ENCODE measurements at regions not wholly inside any gene's neighbourhood (a gene's known extent, or its start where the extent isn't known, plus 50 kb on each side); places are given as distances from the start of the nearest gene placed in this dataset.

- ChIA-PET SMC1A (ENCODE audit: uncharacterized antibody, unreplicated experiment) (no interaction called here), POLR2A (no interaction called here), RAD21 (ENCODE audit: unreplicated experiment) (no interaction called here), CTCF (no interaction called here)
- in situ Hi-C loops (cut with MboI) (loop anchor here (25.0 kb wide), 2 partner anchors 193 to 493 kb away; no protein-coding TSS in a partner anchor), intact Hi-C loops (cut with micrococcal nuclease; ENCODE audit: unreplicated experiment) (no loop called here)
- H3K36me3 ChIP-seq (ENCODE audit: control insufficient read depth in 2 of 2, insufficient read depth in 2 of 2, low read length in 1 of 2), result no peaks in the 10 kb centered on the region
- FAIRE-seq, result no peak
- H4K20me1 ChIP-seq (ENCODE audit: control insufficient read depth, insufficient read depth), result no peaks in the 10 kb centered on the region
- no peak overlapping the region for H3K9ac ChIP-seq (ENCODE audit: control insufficient read depth, insufficient read depth, low read length)
- TF ChIP-seq ATF3 (IDR thresholded peaks at IDR 0.05; ENCODE audit: borderline replicate concordance, extremely low read depth, low read depth, low read length) (no peak), SREBF2 (IDR thresholded peaks at IDR 0.05; ENCODE audit: low read length) (no peak), NFXL1 (IDR thresholded peaks at IDR 0.05; ENCODE audit: borderline replicate concordance) (no peak), HCFC1 (IDR thresholded peaks at IDR 0.05; ENCODE audit: low read length) (no peak), JUND (IDR thresholded peaks at IDR 0.05; ENCODE audit: low read depth, low read length) (no peak), KAT2A (conservative IDR thresholded peaks at IDR 0.05; ENCODE audit: control insufficient read depth, low read depth, low read length) (no peak), SRF (IDR thresholded peaks at IDR 0.05; ENCODE audit: low read depth in 2 of 2, low read length in 2 of 2) (no peak), E4F1 (IDR thresholded peaks at IDR 0.05; ENCODE audit: borderline replicate concordance, partially characterized antibody) (no peak), CREM (IDR thresholded peaks at IDR 0.05; ENCODE audit: low read depth) (no peak), ZNF207 (IDR thresholded peaks at IDR 0.05; ENCODE audit: borderline replicate concordance) (no peak), RAD21 (IDR thresholded peaks at IDR 0.05; ENCODE audit: insufficient read depth, low read depth, low read length) (no peak), MTA2 (IDR thresholded peaks at IDR 0.05; ENCODE audit: low read depth) (no peak)
- TF ChIP-seq, protein P1, sequence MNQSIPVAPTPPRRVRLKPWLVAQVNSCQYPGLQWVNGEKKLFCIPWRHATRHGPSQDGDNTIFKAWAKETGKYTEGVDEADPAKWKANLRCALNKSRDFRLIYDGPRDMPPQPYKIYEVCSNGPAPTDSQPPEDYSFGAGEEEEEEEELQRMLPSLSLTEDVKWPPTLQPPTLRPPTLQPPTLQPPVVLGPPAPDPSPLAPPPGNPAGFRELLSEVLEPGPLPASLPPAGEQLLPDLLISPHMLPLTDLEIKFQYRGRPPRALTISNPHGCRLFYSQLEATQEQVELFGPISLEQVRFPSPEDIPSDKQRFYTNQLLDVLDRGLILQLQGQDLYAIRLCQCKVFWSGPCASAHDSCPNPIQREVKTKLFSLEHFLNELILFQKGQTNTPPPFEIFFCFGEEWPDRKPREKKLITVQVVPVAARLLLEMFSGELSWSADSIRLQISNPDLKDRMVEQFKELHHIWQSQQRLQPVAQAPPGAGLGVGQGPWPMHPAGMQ (IDR thresholded peaks at IDR 0.05; ENCODE audit: borderline replicate concordance), result no peak
- no peaks in the 10 kb centered on the region for H3K9me3 ChIP-seq (replicated peaks; ENCODE audit: control insufficient read depth, insufficient read depth, low read length)
- H3K79me2 ChIP-seq (ENCODE audit: control insufficient read depth, insufficient read depth, low read length), result no peaks in the 10 kb centered on the region
- H3K27ac ChIP-seq (ENCODE audit: control insufficient read depth, insufficient read depth), result no peak overlapping the region
- no peak for DNase-seq (ENCODE audit: low read depth, low spot score)
- no peak overlapping the region for H2AFZ ChIP-seq (ENCODE audit: control insufficient read depth, low read depth, low read length)
- no peak overlapping the region for H3K4me3 ChIP-seq
- WGBS (ENCODE audit: insufficient coverage, insufficient replicate concordance, low lambda C conversion rate, missing lambda C conversion rate), result 2% methylated on average over 4 of the region's 4 CpGs
- H3K4me1 ChIP-seq (ENCODE audit: control insufficient read depth, insufficient read depth, low read length), result no peaks in the 10 kb centered on the region
- no peaks in the 10 kb centered on the region for H3K27me3 ChIP-seq (replicated peaks in 1 of 2; ENCODE audit: control insufficient read depth in 2 of 2, insufficient read depth in 2 of 2, low read length in 1 of 2)
- no peak overlapping the region for H3K4me2 ChIP-seq (ENCODE audit: control insufficient read depth, insufficient read depth)
- BruUV-seq (replicated peaks), result no TSS peak
- no peak for ATAC-seq
Observed at GRCh38 chr17:11130367-11130766, 110.6 kb upstream of the SHISA6 start.
